SH-SY5Y (cell line): ENCODE measurements at regions not wholly inside any gene's neighbourhood (a gene's known extent, or its start where the extent isn't known, plus 50 kb on each side); places are given as distances from the start of the nearest gene placed in this dataset.

Source experiments
- GATA2 ChIP-seq: IDR thresholded peaks from 2 replicates; pipeline ENCODE4 v1.6.1; 2011; ENCODE audit warnings: mild to moderate bottlenecking, low read depth, low read length
- GATA3 ChIP-seq: IDR thresholded peaks from 2 replicates; pipeline ENCODE4 v1.6.1; 2011; ENCODE audit warnings: low read depth, mild to moderate bottlenecking, low read length, moderate library complexity

GRCh38 chr1:185432948-185433347 lies 115.9 kb upstream of the IVNS1ABP start:
- TF ChIP-seq GATA2: no peak
- TF ChIP-seq GATA3: no peak
